Loucy (cell line): ENCODE measurements at regions not wholly inside any gene's neighbourhood (a gene's known extent, or its start where the extent isn't known, plus 50 kb on each side); places are given as distances from the start of the nearest gene placed in this dataset.

Experiments
- EZH2phosphoT487 ChIP-seq: fragments of 200-600 bp; IDR thresholded peaks from 2 replicates; pipeline ENCODE4 v1.6.1; 2018; ENCODE audit warnings: antibody characterized with exemption, mild to moderate bottlenecking, moderate library complexity, borderline replicate concordance
- TF ChIP-seq, protein P1 (sequence below): fragments of 200-600 bp; sonication (generic); conservative IDR thresholded peaks from 2 replicates; pipeline ENCODE4 v1.5.1; 2014; ENCODE audit warnings: mild to moderate bottlenecking, antibody characterized with exemption, low read length

DNA sequence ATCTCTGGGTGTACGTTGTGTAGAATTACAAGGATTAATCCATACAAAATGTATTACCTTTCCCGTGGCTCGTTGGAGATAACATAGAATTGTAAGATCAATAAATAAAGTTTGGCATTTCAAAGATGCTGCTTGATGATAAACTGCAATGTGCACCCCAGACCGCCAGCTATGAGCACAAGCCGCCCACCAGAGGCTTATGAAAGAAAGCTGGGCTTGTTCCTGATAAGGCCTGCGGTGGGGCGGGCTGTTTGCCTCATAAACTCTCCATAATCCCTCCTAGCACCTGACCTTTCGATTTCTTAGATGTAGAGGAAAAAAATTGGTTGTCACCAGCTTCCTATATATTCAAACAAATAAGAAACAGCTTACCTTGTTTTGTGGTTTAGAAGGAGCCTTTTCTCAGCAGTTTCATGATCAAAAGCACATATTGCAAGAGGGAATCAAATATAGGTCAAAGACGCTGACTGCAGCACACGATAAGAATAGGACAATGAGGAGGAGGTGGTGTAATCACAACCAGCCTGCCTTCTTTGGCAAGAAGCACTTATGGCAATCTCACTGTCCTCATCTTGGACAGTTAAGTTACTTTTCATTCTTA is 293.6 kb downstream of the RMST start:
- TF ChIP-seq, protein P1, sequence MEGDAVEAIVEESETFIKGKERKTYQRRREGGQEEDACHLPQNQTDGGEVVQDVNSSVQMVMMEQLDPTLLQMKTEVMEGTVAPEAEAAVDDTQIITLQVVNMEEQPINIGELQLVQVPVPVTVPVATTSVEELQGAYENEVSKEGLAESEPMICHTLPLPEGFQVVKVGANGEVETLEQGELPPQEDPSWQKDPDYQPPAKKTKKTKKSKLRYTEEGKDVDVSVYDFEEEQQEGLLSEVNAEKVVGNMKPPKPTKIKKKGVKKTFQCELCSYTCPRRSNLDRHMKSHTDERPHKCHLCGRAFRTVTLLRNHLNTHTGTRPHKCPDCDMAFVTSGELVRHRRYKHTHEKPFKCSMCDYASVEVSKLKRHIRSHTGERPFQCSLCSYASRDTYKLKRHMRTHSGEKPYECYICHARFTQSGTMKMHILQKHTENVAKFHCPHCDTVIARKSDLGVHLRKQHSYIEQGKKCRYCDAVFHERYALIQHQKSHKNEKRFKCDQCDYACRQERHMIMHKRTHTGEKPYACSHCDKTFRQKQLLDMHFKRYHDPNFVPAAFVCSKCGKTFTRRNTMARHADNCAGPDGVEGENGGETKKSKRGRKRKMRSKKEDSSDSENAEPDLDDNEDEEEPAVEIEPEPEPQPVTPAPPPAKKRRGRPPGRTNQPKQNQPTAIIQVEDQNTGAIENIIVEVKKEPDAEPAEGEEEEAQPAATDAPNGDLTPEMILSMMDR, result no peak
- TF ChIP-seq EZH2phosphoT487, result no peak
